ENCODE measurements at regions not wholly inside any gene's neighbourhood (a gene's known extent, or its start where the extent isn't known, plus 50 kb on each side); places are given as distances from the start of the nearest gene placed in this dataset.

DNA sequence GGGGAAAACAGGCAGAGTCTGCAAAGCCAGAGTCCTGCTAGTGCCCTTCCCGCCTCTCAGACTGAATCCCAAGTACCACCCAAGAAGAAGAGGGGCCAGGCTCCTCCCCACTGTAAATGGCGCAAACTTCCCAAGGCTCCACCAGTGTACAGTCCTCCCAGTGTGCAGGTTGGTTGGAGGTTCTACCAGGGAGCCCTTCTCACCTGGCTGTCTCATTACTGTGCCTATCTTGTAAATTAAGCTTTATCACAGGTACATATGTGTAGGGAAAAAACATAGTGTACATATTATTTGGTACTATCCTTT, 189.7 kb downstream of the FSCB start:
- no peak for FAIRE-seq
- no peak; the same call in 2 of the 3 replicates for ATAC-seq
- no peaks in the 10 kb centered on the region for H3K27me3 ChIP-seq (ENCODE audit: control insufficient read depth in 1 of 2, insufficient read depth in 2 of 2, low read length in 2 of 2)
- no peak for TF ChIP-seq REL (CRISPR knock-in tag; conservative IDR thresholded peaks at IDR 0.05)
- TF ChIP-seq ZNF775 (CRISPR knock-in tag; IDR thresholded peaks at IDR 0.05; ENCODE audit: borderline replicate concordance), result no peak
- no peak for TF ChIP-seq PAX8 (CRISPR knock-in tag; IDR thresholded peaks at IDR 0.05; ENCODE audit: borderline replicate concordance)
- no peak for TF ChIP-seq RARA (CRISPR knock-in tag; IDR thresholded peaks at IDR 0.05)
- no peak for TF ChIP-seq ZNF234 (CRISPR knock-in tag; conservative IDR thresholded peaks at IDR 0.05)
- TF ChIP-seq ZBTB4 (CRISPR knock-in tag; IDR thresholded peaks at IDR 0.05; ENCODE audit: borderline replicate concordance), result no peak
- H3K4me2 ChIP-seq (ENCODE audit: low read depth, low read length), result no peak overlapping the region
- peaks cover 20% of the 10 kb centered on the region; the same call in 1 of the 2 replicates for H3K9me3 ChIP-seq (ENCODE audit: low read length)
- in situ Hi-C loops (cut with HindIII; ENCODE audit: extremely low pct_ligation_motif_present, low pct_unique_long_range_greater_than_20kb) (no loop called here), intact Hi-C loops (cut with micrococcal nuclease; ENCODE audit: unreplicated experiment) (no loop called here)
- no peaks in the 10 kb centered on the region for H3K79me2 ChIP-seq (ENCODE audit: insufficient read depth, low read length)
- no peak for DNase-seq (ENCODE audit: low spot score)
- H4K20me1 ChIP-seq (ENCODE audit: insufficient read depth, low read length), result no peaks in the 10 kb centered on the region
- 0% methylated on average over 2 of the region's 2 CpGs for WGBS (ENCODE audit: low lambda C conversion rate)
- H3K4me1 ChIP-seq (ENCODE audit: insufficient read depth, low read length), result no peaks in the 10 kb centered on the region
- BruUV-seq (replicated peaks), result no TSS peak
- ChIA-PET CTCF (ENCODE audit: low intra/inter-chr PET ratio, low total read pairs) (no interaction called here), POLR2A (no interaction called here)
- no peak overlapping the region for H2AFZ ChIP-seq (ENCODE audit: low read length)
- H3K27ac ChIP-seq (ENCODE audit: extremely low read length, insufficient read depth, low read length), result no peak overlapping the region
- no peak overlapping the region for H3K4me3 ChIP-seq (replicated peaks in 1 of 3; ENCODE audit: insufficient read depth in 1 of 3, low read depth in 2 of 3, low read length in 3 of 3)
- H3K36me3 ChIP-seq (replicated peaks in 1 of 2; ENCODE audit: control insufficient read depth in 1 of 2, insufficient read depth in 2 of 2, low read length in 2 of 2), result no peaks in the 10 kb centered on the region
- H3K9ac ChIP-seq (ENCODE audit: insufficient read depth, low read depth, low read length), result no peak overlapping the region
